ENCODE measurements at regions not wholly inside any gene's neighbourhood (a gene's known extent, or its start where the extent isn't known, plus 50 kb on each side); places are given as distances from the start of the nearest gene placed in this dataset.

DNA sequence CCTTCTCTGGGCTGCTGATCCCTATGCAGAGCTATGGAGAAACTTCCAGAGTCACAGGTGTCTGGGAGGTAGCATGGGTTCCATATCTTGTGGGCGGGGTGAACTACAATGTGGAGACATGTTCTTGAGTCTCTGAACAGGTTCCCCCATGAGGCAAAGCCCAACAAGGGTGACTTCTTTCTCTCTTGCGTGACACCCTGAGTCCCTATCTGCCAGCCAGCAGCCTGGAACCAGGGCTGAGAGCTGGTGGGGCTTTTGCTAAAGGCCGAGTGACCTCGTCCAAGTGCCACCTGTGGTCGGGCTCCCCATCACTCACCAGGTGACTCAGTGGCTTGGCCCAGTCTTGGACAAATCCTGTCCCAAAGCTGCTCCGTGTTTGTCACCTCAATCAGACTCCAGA, 88.0 kb upstream of the ZNF536 start:
- no peak overlapping the region for H4K5ac ChIP-seq (ENCODE audit: insufficient read length, low read depth, low read length)
- H3K4me3 ChIP-seq (ENCODE audit: extremely low read depth in 1 of 4, insufficient read depth in 2 of 4, low read depth in 3 of 4, low read length in 4 of 4), result no peak overlapping the region
- no peaks in the 10 kb centered on the region for H3K79me1 ChIP-seq (ENCODE audit: low read depth, low read length)
- H3K4ac ChIP-seq (replicated peaks; ENCODE audit: insufficient read length, low read depth, low read length), result no peak overlapping the region
- no peak overlapping the region for H4K8ac ChIP-seq (ENCODE audit: extremely low read depth, insufficient read depth, low read length)
- TF ChIP-seq SP2 (IDR thresholded peaks at IDR 0.05; ENCODE audit: low read length) (no peak), GTF2F1 (IDR thresholded peaks at IDR 0.05; ENCODE audit: borderline replicate concordance, low read depth, low read length) (no peak), SIRT6 (IDR thresholded peaks at IDR 0.05; ENCODE audit: low read length) (no peak), YY1 (IDR thresholded peaks at IDR 0.05; ENCODE audit: low read depth, low read length) (no peak), JUND (IDR thresholded peaks at IDR 0.05; ENCODE audit: low read length) (no peak), TAF7 (optimal IDR thresholded peaks at IDR 0.05; ENCODE audit: borderline replicate concordance, low read depth, low read length) (no peak), SIN3A (conservative IDR thresholded peaks at IDR 0.05 in 1 of 2, IDR thresholded peaks at IDR 0.05 in 1 of 2; ENCODE audit: low read depth in 1 of 2, low read length in 2 of 2) (no peak), CBX5 (IDR thresholded peaks at IDR 0.05; ENCODE audit: low read depth, low read length) (no peak), RNF2 (IDR thresholded peaks at IDR 0.05; ENCODE audit: borderline replicate concordance, low read depth, low read length, missing control alignments, poor library complexity, severe bottlenecking) (no peak), JUN (IDR thresholded peaks at IDR 0.05; ENCODE audit: low read depth, low read length) (no peak)
- H3K36me3 ChIP-seq (ENCODE audit: control insufficient read depth in 2 of 4, insufficient read depth in 4 of 4, low read length in 3 of 4), result no peaks in the 10 kb centered on the region
- H3K9me3 ChIP-seq (ENCODE audit: insufficient read depth in 2 of 2, low read depth in 1 of 2, low read length in 1 of 2), result no peaks in the 10 kb centered on the region
- H3K56ac ChIP-seq (replicated peaks; ENCODE audit: insufficient read length, low read depth, low read length), result no peak overlapping the region
- H3K14ac ChIP-seq (ENCODE audit: insufficient read length), result no peak overlapping the region
- WGBS, 2 experiments (ENCODE audit: extremely low coverage in 1 of 2, insufficient coverage in 1 of 2, insufficient read length in 1 of 2, insufficient replicate concordance in 2 of 2, low coverage in 1 of 2, low lambda C conversion rate in 2 of 2, missing lambda C conversion rate in 1 of 2), result 94% methylated on average over 6 of the region's 6 CpGs; no CpG with 5 or more reads in 1 of the 2 experiments
- peaks cover 8% of the 10 kb centered on the region; the same call in 1 of the 2 replicates for H3K23me2 ChIP-seq (ENCODE audit: low read depth, low read length)
- no peak overlapping the region for H3K18ac ChIP-seq (ENCODE audit: extremely low read depth, low read length)
- H2AFZ ChIP-seq (ENCODE audit: low read length), result no peak overlapping the region
- H2BK120ac ChIP-seq (replicated peaks; ENCODE audit: low read depth, low read length), result no peak overlapping the region
- H3K23ac ChIP-seq (ENCODE audit: insufficient read length), result no peak overlapping the region
- no peak overlapping the region for H3K4me2 ChIP-seq (ENCODE audit: insufficient read depth in 1 of 2, low read depth in 2 of 2, low read length in 2 of 2)
- H3K27me3 ChIP-seq (replicated peaks in 1 of 4; ENCODE audit: control insufficient read depth in 3 of 4, extremely low read depth in 1 of 4, insufficient read depth in 3 of 4, low read length in 3 of 4), result no peaks in the 10 kb centered on the region; a peak in 1 of 7 replicates
- no peak overlapping the region for H3K9ac ChIP-seq (replicated peaks in 1 of 4; ENCODE audit: extremely low read depth in 1 of 4, low read depth in 3 of 4, low read length in 3 of 4)
- CTCF ChIA-PET (ENCODE audit: partially characterized antibody), result no interaction called here
- POLR2A ChIA-PET (ENCODE audit: partially characterized antibody), result interaction anchor here (1.1 kb wide), 1 partner anchor 19 kb away, joined by 3 read pairs; no protein-coding TSS in a partner anchor
- H3K27ac ChIP-seq (ENCODE audit: low read depth, low read length), result no peak overlapping the region
- H2BK5ac ChIP-seq (ENCODE audit: low read depth, low read length), result no peak overlapping the region
- no peak overlapping the region for H2BK15ac ChIP-seq (ENCODE audit: low read length)
- peaks cover 0 to 6% (median under 1%) of the 10 kb centered on the region in 4 experiments; a peak in 4 of 7 replicates for H3K4me1 ChIP-seq (replicated peaks in 1 of 4; ENCODE audit: control insufficient read depth in 3 of 4, insufficient read depth in 4 of 4, low read length in 3 of 4)
- no peak overlapping the region for H2BK12ac ChIP-seq (ENCODE audit: low read depth, low read length)
- no peaks in the 10 kb centered on the region for H3K79me2 ChIP-seq (ENCODE audit: control insufficient read depth in 1 of 2, insufficient read depth in 2 of 2, low read length in 2 of 2)
- no peaks in the 10 kb centered on the region for H4K20me1 ChIP-seq (replicated peaks in 1 of 2; ENCODE audit: control insufficient read depth in 1 of 2, insufficient read depth in 2 of 2, low read length in 2 of 2)
- no peak overlapping the region for H2BK20ac ChIP-seq (ENCODE audit: low read length)
- no peak overlapping the region for H4K91ac ChIP-seq (replicated peaks; ENCODE audit: insufficient read length, low read length)
- no peak for DNase-seq (ENCODE audit: low read depth in 1 of 2, low spot score in 2 of 2)
- H2AK5ac ChIP-seq (ENCODE audit: low read depth, low read length), result no peak overlapping the region
- no peak for FAIRE-seq

Measured in H1 (cell line).